Right atrium auricular region (tissue), 2 donors: ENCODE measurements at regions not wholly inside any gene's neighbourhood (a gene's known extent, or its start where the extent isn't known, plus 50 kb on each side); places are given as distances from the start of the nearest gene placed in this dataset.

Experiments
- DNase-seq: peaks from one replicate; pipeline ENCODE4 v3.0.0-alpha.2; 2019; ENCODE audit warnings: low spot score
- H3K27ac ChIP-seq, 2 donors: fragments of 200-600 bp; sonication (generic); 1 replicate in 1 of 2; 2 replicates in 1 of 2; pipeline ENCODE4 v1.5.1; 2016 to 2019
- H3K27me3 ChIP-seq, 2 donors: fragments of 200-600 bp; sonication (generic); one replicate each; pipeline versions ENCODE4 v1.5.1 to v1.6.0; 2017 to 2019
- H3K36me3 ChIP-seq: fragments of 200-600 bp; sonication (generic); one replicate; pipeline ENCODE4 v1.5.1; 2016
- H3K4me1 ChIP-seq, 2 donors: fragments of 200-600 bp; sonication (generic); one replicate each; pipeline versions ENCODE4 v1.5.1 to v1.6.0; 2017 to 2019
- H3K4me3 ChIP-seq, 2 donors: fragments of 200-600 bp; sonication (generic); 1 replicate in 1 of 2; 2 replicates in 1 of 2; pipeline ENCODE4 v1.5.1; 2017 to 2019; ENCODE audit warnings: mild to moderate bottlenecking in 1 of 2, moderate library complexity in 1 of 2
- H3K9me3 ChIP-seq, 2 donors: fragments of 200-600 bp; sonication (generic); one replicate each; pipeline ENCODE4 v1.5.1; 2019
- CTCF ChIP-seq, 2 donors: fragments of 200-600 bp; sonication (generic); IDR thresholded peaks; one replicate each; pipeline ENCODE4 v1.5.1; 2019; ENCODE audit warnings: antibody characterized with exemption in 2 of 2

DNA sequence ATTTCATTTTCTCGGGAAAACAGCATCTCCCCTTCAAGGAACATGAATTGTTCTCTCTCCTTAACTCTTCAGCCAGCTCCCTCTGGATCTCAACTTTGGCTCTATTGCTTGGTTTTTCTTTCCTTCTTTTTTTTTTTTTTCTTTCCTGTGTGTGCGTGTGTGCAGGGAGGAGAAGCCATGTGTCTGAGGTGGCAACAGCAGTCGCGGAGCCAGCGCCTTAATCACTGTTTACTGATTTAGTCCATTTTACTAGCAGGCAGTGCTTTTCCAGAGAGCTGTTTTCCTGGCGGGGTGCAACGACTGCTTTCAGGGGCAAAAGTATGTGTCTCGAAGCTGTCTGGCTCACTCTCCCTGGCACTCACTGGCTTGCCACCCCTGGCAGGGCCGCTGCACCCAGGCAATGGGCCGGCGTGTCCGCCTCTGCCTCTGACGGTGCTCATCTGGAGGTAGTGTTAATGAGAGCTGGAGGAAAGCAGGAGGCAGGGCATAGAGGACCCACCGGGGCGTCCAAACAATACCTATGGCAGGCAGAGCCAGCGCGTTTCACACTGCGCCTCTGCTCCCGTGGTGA, 835.4 kb upstream of the NR2F2 start:
- DNase-seq: no peak
- Histone ChIP-seq H3K4me3 (peak overlapping the region in 1 of 2 donors; percentile 8), H3K27ac (peak overlapping the region in 1 of 2 donors; percentile 15)

GRCh38 chr15:95497634-95498033, 832.9 kb upstream of the NR2F2 start:
- Histone ChIP-seq H3K27me3 (no peaks in the 10 kb centered on the region), H3K36me3 (no peaks in the 10 kb centered on the region), H3K9me3 (no peaks in the 10 kb centered on the region), H3K4me1 (no peaks in the 10 kb centered on the region), H3K27ac (no peak overlapping the region), H3K4me3 (no peak overlapping the region)
- DNase-seq: no peak
- TF ChIP-seq CTCF (IDR thresholded peaks at IDR 0.05): no peak

More for the DNA sequence above, 835.4 kb upstream of the NR2F2 start:
- Histone ChIP-seq H3K36me3 (no peaks in the 10 kb centered on the region), H3K9me3 (no peaks in the 10 kb centered on the region), H3K27me3 (no peaks in the 10 kb centered on the region), H3K4me1 (no peaks in the 10 kb centered on the region)
- no peak for TF ChIP-seq CTCF (IDR thresholded peaks at IDR 0.05)

DNA sequence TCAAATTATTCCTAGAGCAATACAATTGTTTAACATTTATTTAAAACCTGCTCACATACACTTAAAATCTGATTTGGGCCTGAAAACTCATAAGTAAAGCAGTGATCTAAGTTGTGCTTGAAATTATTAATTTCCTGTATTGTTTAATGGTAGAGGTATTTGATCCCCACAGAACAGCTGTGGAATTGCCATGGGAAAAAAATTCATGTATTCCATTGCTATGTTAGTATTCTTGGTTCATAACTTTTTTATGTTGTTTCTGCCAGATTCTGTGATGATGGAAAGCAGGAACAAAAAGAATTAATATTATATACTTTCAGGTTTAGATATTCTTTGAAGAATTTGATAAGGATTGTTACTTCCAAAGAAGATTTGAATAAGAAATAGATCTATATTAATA, 831.5 kb upstream of the NR2F2 start:
- Histone ChIP-seq H3K9me3 (no peaks in the 10 kb centered on the region), H3K4me1 (no peaks in the 10 kb centered on the region), H3K27me3 (no peaks in the 10 kb centered on the region), H3K4me3 (no peak overlapping the region), H3K36me3 (no peaks in the 10 kb centered on the region), H3K27ac (no peak overlapping the region)
- no peak for DNase-seq
- no peak for TF ChIP-seq CTCF (IDR thresholded peaks at IDR 0.05)

DNA sequence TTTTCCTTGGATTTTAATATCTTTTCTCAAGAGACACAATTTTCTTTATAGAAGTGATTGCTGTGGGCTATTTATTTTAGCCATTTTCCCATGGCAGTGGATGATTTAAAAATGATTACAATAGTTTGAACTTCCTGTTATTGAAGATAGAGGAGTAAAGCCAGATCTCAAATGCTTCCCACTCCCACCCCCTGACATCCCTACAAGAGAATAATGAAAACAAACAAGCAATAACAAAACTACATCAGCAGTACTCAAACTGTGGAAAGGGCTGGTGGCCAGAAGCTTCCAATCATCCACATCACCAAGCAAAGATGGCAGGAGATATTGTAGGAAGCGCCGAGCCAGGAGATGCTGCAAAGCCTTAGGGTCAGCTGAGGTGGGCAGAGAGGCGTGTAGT, 831.1 kb upstream of the NR2F2 start:
- no peak for DNase-seq
- Histone ChIP-seq H3K4me1 (no peaks in the 10 kb centered on the region), H3K9me3 (no peaks in the 10 kb centered on the region), H3K4me3 (no peak overlapping the region), H3K27me3 (no peaks in the 10 kb centered on the region), H3K27ac (no peak overlapping the region), H3K36me3 (no peaks in the 10 kb centered on the region)
- TF ChIP-seq CTCF (IDR thresholded peaks at IDR 0.05): no peak

GRCh38 chr15:95501865-95502264, 828.6 kb upstream of the NR2F2 start:
- Histone ChIP-seq H3K4me3 (no peak overlapping the region), H3K4me1 (no peaks in the 10 kb centered on the region), H3K9me3 (no peaks in the 10 kb centered on the region), H3K27me3 (no peaks in the 10 kb centered on the region), H3K27ac (no peak overlapping the region), H3K36me3 (no peaks in the 10 kb centered on the region)
- TF ChIP-seq CTCF (IDR thresholded peaks at IDR 0.05): no peak
- no peak for DNase-seq

GRCh38 chr15:95503107-95503506, 827.4 kb upstream of the NR2F2 start:
- H3K36me3 ChIP-seq: no peaks in the 10 kb centered on the region
- no peak overlapping the region for H3K27ac ChIP-seq
- DNase-seq: no peak
- no peak overlapping the region for H3K4me3 ChIP-seq
- H3K9me3 ChIP-seq: no peaks in the 10 kb centered on the region
- no peaks in the 10 kb centered on the region for H3K4me1 ChIP-seq
- H3K27me3 ChIP-seq: no peaks in the 10 kb centered on the region
- no peak for TF ChIP-seq CTCF (IDR thresholded peaks at IDR 0.05)
